HEK293 (cell line): ENCODE measurements at regions not wholly inside any gene's neighbourhood (a gene's known extent, or its start where the extent isn't known, plus 50 kb on each side); places are given as distances from the start of the nearest gene placed in this dataset.

Experiments used
- CTCF ChIA-PET: fragments of 350-600 bp; formaldehyde crosslinking; extraction: SDS; loops from one replicate; lab custom pipeline; 2021; ENCODE audit warnings: antibody characterized with exemption; lab: Yijun Ruan, JAX
- POLR2A ChIA-PET: fragments of 300-600 bp; formaldehyde crosslinking; extraction: SDS; loops from one replicate; lab custom pipeline; 2020; ENCODE audit warnings: antibody characterized with exemption, inconsistent platforms; lab: Yijun Ruan, JAX
- H3K27ac ChIP-seq: fragments of 200-500 bp; sonication (Bioruptor generic); 2 replicates; pipeline ENCODE4 v1.5.1; 2014; ENCODE audit warnings: low read depth, low read length, control low read depth, inconsistent platforms; ENCODE audit errors: extremely low read depth
- H3K36me3 ChIP-seq, 2 experiments: fragments of 200-500 bp in 1 of 2; sonication (Bioruptor generic) in 1 of 2; 1 replicate in 1 of 2; 2 replicates in 1 of 2; pipeline ENCODE4 v1.5.1; 2014 to 2017; ENCODE audit warnings: inconsistent platforms in 2 of 2, low read length in 2 of 2; ENCODE audit not compliant: control insufficient read depth in 2 of 2, insufficient read depth in 1 of 2
- H3K4me1 ChIP-seq: fragments of 200-500 bp; sonication (Bioruptor generic); 2 replicates; pipeline ENCODE4 v1.5.1; 2014; ENCODE audit warnings: mild to moderate bottlenecking, low read length, inconsistent platforms; ENCODE audit not compliant: control insufficient read depth, insufficient read depth
- H3K4me3 ChIP-seq: 2 replicates; pipeline ENCODE4 v1.5.1; 2011; ENCODE audit warnings: low read depth, mild to moderate bottlenecking, control low read depth, low read length, moderate library complexity
- H3K9me3 ChIP-seq: fragments of 200-500 bp; sonication (Bioruptor generic); 2 replicates; pipeline ENCODE4 v1.5.1; 2014; ENCODE audit warnings: low read depth, low read length, inconsistent platforms; ENCODE audit not compliant: control insufficient read depth, insufficient read depth
- KLF16 ChIP-seq: fragments of 450-650 bp; formaldehyde crosslinking; IDR thresholded peaks from 2 replicates; pipeline ENCODE4 v1.5.1; 2017; ENCODE audit warnings: missing biosample characterization, missing genetic modification characterization
- PBX3 ChIP-seq: sonication (generic); formaldehyde crosslinking; IDR thresholded peaks from 2 replicates; pipeline ENCODE4 v1.8.1; 2022; ENCODE audit warnings: mild to moderate bottlenecking, moderate library complexity, missing genetic modification reagents
- PRDM2 ChIP-seq: fragments of 450-650 bp; formaldehyde crosslinking; IDR thresholded peaks from 2 replicates; pipeline ENCODE4 v1.5.1; 2016; ENCODE audit warnings: missing biosample characterization, missing genetic modification characterization, borderline replicate concordance
- REST ChIP-seq: fragments of 450-650 bp; formaldehyde crosslinking; IDR thresholded peaks from 2 replicates; pipeline ENCODE4 v1.5.1; 2016; ENCODE audit warnings: missing biosample characterization, missing genetic modification characterization
- SP7 ChIP-seq: fragments of 450-650 bp; formaldehyde crosslinking; IDR thresholded peaks from 2 replicates; pipeline ENCODE4 v1.5.1; 2016; ENCODE audit warnings: missing biosample characterization, missing genetic modification characterization
- ZBTB21 ChIP-seq: fragments of 450-650 bp; formaldehyde crosslinking; IDR thresholded peaks from 2 replicates; pipeline ENCODE4 v1.5.1; 2017; ENCODE audit warnings: missing biosample characterization, missing genetic modification characterization
- ZEB2 ChIP-seq: fragments of 450-650 bp; formaldehyde crosslinking; IDR thresholded peaks from 2 replicates; pipeline ENCODE4 v1.5.1; 2016; ENCODE audit warnings: missing biosample characterization, missing genetic modification characterization
- ZNF10 ChIP-seq: fragments of 450-650 bp; formaldehyde crosslinking; IDR thresholded peaks from 2 replicates; pipeline ENCODE4 v1.5.1; 2017; ENCODE audit warnings: missing biosample characterization, missing genetic modification characterization
- ZNF146 ChIP-seq: fragments of 450-650 bp; formaldehyde crosslinking; IDR thresholded peaks from 2 replicates; pipeline ENCODE4 v1.5.1; 2016; ENCODE audit warnings: missing biosample characterization, missing genetic modification characterization
- ZNF24 ChIP-seq: fragments of 450-650 bp; formaldehyde crosslinking; IDR thresholded peaks from 2 replicates; pipeline ENCODE4 v1.5.1; 2016; ENCODE audit warnings: missing biosample characterization, missing genetic modification characterization
- ZNF280D ChIP-seq: fragments of 450-650 bp; formaldehyde crosslinking; IDR thresholded peaks from 2 replicates; pipeline ENCODE4 v1.5.1; 2016; ENCODE audit warnings: missing biosample characterization, missing genetic modification characterization
- ZNF335 ChIP-seq: fragments of 450-650 bp; formaldehyde crosslinking; conservative IDR thresholded peaks from 2 replicates; pipeline ENCODE4 v1.5.1; 2016; ENCODE audit warnings: missing biosample characterization, missing genetic modification characterization
- ZNF404 ChIP-seq: fragments of 450-650 bp; formaldehyde crosslinking; IDR thresholded peaks from 2 replicates; pipeline ENCODE4 v1.5.1; 2017; ENCODE audit warnings: missing biosample characterization, missing genetic modification characterization
- ZNF645 ChIP-seq: fragments of 450-650 bp; formaldehyde crosslinking; IDR thresholded peaks from 2 replicates; pipeline ENCODE4; 2016; ENCODE audit warnings: missing biosample characterization, missing genetic modification characterization
- ZNF658 ChIP-seq: fragments of 450-650 bp; formaldehyde crosslinking; IDR thresholded peaks from 2 replicates; pipeline ENCODE4; 2016; ENCODE audit warnings: missing biosample characterization, missing genetic modification characterization
- ZNF707 ChIP-seq: fragments of 450-650 bp; formaldehyde crosslinking; IDR thresholded peaks from 2 replicates; pipeline ENCODE4 v1.5.1; 2016; ENCODE audit warnings: missing biosample characterization, missing genetic modification characterization
- ZNF830 ChIP-seq: fragments of 450-650 bp; IDR thresholded peaks from 2 replicates; pipeline ENCODE4 v1.5.0; 2018; ENCODE audit warnings: missing biosample characterization, missing genetic modification characterization, low read depth, mild to moderate bottlenecking, moderate library complexity

- TF ChIP-seq PRDM2 (no peak), SP7 (tag by site-specific recombination) (no peak), ZNF280D (tag by site-specific recombination) (no peak), ZNF645 (no peak), ZNF10 (tag by site-specific recombination) (no peak)
These were observed 126.4 kb downstream of the ATP23 start (continued) for GRCh38 chr12:58067610-58068387.

GRCh38 chr12:58068706-58069105 lies 127.3 kb downstream of the ATP23 start:
- Histone ChIP-seq H3K27ac (no peak overlapping the region), H3K9me3 (no peaks in the 10 kb centered on the region), H3K36me3 (no peaks in the 10 kb centered on the region), H3K4me3 (no peak overlapping the region), H3K4me1 (no peaks in the 10 kb centered on the region)
- TF ChIP-seq ZNF24 (tag by site-specific recombination) (no peak), ZNF658 (tag by site-specific recombination) (no peak), ZBTB21 (tag by site-specific recombination) (no peak), ZNF146 (tag by site-specific recombination) (no peak), ZNF335 (tag by site-specific recombination) (no peak), ZNF707 (tag by site-specific recombination) (no peak), KLF16 (no peak), ZNF830 (tag by site-specific recombination) (no peak), ZEB2 (tag by site-specific recombination) (no peak), PBX3 (CRISPR knock-in tag) (no peak), REST (tag by site-specific recombination) (no peak), ZNF404 (tag by site-specific recombination) (no peak)
- ChIA-PET POLR2A (no interaction called here), CTCF (no interaction called here)
